Retinal pigment epithelial cell (primary cell): ENCODE measurements at regions not wholly inside any gene's neighbourhood (a gene's known extent, or its start where the extent isn't known, plus 50 kb on each side); places are given as distances from the start of the nearest gene placed in this dataset.

Source experiments
- DNase-seq: peaks from one replicate; pipeline ENCODE4 v3.0.0-alpha.2; 2010; ENCODE audit warnings: low read depth
- H3K4me3 ChIP-seq: 2 replicates; pipeline ENCODE4 v1.5.1; 2011; ENCODE audit warnings: mild to moderate bottlenecking, low read length, control low read depth, moderate library complexity
- TF ChIP-seq, protein P1 (sequence below): conservative IDR thresholded peaks from 2 replicates; pipeline ENCODE4 v1.5.1; 2011; ENCODE audit warnings: low read depth, low read length, control low read depth, inconsistent platforms

DNA sequence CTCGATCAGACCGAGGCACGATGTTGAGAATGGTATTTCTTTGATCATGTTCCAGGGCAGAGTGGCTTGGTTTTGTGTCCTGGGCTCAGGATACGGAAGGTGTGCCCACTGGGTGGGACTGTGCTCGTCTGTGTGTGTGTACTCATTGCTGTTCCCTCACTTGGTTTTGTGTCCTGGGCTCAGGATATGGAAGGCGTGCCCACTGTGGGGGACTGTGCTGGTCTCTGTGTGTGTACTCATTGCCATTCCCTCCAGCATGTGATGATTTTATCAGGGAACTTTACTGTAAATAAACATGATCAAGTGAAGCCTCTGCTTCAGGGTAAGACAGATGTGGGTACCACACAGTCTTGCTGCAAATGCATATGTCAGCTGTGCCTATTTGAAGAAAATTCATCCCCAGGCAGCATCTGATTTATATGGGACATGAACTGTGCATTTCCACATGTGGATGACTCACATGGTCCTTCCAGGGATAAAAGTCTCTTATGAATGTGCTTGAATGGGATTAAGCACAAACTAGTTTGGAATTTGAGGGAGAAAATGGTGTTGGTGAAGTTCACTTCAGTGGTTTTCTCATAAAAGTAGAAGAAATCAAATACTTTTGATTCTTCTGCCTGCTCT lies 274.3 kb downstream of the QKI start:
- TF ChIP-seq, protein P1, sequence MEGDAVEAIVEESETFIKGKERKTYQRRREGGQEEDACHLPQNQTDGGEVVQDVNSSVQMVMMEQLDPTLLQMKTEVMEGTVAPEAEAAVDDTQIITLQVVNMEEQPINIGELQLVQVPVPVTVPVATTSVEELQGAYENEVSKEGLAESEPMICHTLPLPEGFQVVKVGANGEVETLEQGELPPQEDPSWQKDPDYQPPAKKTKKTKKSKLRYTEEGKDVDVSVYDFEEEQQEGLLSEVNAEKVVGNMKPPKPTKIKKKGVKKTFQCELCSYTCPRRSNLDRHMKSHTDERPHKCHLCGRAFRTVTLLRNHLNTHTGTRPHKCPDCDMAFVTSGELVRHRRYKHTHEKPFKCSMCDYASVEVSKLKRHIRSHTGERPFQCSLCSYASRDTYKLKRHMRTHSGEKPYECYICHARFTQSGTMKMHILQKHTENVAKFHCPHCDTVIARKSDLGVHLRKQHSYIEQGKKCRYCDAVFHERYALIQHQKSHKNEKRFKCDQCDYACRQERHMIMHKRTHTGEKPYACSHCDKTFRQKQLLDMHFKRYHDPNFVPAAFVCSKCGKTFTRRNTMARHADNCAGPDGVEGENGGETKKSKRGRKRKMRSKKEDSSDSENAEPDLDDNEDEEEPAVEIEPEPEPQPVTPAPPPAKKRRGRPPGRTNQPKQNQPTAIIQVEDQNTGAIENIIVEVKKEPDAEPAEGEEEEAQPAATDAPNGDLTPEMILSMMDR: no peak
- H3K4me3 ChIP-seq: no peak overlapping the region
- peak; percentile 48 for DNase-seq

- no peak overlapping the region for H3K4me3 ChIP-seq
- no peak for DNase-seq
- TF ChIP-seq, protein P1: no peak
Observed at GRCh38 chr6:163687075-163687474, 272.6 kb downstream of the QKI start.

DNA sequence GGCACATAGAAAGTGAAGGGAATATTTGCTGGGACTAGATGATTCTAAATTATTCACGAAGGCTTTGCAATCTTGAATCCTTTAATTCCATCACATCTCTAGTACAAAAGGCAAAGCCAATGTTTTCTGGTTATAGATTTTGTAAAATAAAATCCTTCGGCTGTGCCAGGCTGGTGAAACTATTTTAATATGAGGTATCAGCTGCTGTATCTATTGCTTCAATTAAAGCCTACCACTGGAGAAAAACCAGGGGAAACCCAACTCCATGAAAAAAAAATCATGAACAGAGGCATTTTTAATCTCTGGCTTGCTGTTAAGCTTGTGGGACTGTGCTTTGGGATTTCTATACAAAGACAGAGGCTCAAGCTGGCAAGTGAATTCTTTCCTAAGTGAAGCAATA lies 271.8 kb downstream of the QKI start:
- no peak overlapping the region for H3K4me3 ChIP-seq
- no peak for DNase-seq
- TF ChIP-seq, protein P1: no peak

- TF ChIP-seq, protein P1: no peak
- DNase-seq: no peak
- no peak overlapping the region for H3K4me3 ChIP-seq
Observed at GRCh38 chr6:163683105-163683622, 268.6 kb downstream of the QKI start.

GRCh38 chr6:163679753-163680152 lies 265.2 kb downstream of the QKI start:
- no peak overlapping the region for H3K4me3 ChIP-seq
- TF ChIP-seq, protein P1: no peak
- peak; percentile 47 for DNase-seq

DNA sequence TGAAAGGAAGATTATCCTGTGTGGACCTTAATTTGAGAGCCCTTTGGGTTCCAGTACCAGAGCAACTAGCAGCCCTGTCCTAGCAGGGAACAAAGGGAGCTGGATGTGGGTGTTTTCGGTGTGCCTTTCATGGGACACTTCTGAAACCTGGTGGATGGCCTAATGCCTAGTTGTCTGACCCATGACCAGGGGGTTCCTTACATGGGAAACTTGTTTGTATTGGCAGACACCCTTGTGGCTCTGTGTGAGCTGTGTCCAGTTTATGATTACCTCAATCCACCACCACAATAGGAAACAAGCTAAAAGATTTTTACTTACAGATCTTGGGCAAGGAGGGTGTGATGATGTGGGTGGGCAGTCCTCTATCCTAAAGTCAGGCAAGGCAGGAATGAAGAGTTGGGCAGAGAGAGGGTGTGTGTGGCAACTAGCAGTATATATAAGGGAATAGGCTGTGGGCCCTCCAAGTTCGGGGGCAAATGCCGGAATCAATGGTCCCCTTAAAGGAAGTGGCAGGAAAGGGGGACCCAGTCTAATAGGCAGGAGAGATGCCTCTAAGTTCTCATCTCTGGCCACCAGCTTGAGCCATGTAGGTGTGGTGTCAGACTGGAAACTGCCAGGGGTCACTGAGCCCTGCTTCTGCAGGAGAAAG lies 264.6 kb downstream of the QKI start:
- TF ChIP-seq, protein P1: no peak
- no peak for DNase-seq

DNA sequence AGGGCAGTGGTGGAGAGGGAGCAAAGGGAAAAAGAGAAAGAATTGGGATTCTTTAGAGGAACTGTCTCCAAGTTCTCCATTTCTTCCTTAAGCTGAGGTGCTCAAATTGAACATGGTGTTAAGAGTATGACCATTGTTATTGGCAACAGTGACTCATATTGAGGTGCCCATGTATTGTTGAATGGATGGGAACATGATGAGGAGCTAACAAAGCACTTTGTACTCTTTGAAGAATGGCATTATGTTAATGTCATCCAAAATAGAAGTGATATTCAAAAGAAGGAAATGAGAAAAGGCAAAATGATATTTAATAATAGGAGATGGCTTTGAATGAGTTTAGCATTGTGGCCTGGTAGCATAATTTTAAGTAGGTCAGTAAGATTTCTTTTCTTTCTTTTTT lies 261.1 kb downstream of the QKI start:
- TF ChIP-seq, protein P1: no peak
- no peak for DNase-seq
- H3K4me3 ChIP-seq: no peak overlapping the region

More for the DNA sequence above, 264.6 kb downstream of the QKI start:
- no peak overlapping the region for H3K4me3 ChIP-seq
